ENCODE measurements at regions not wholly inside any gene's neighbourhood (a gene's known extent, or its start where the extent isn't known, plus 50 kb on each side); places are given as distances from the start of the nearest gene placed in this dataset.

DNA sequence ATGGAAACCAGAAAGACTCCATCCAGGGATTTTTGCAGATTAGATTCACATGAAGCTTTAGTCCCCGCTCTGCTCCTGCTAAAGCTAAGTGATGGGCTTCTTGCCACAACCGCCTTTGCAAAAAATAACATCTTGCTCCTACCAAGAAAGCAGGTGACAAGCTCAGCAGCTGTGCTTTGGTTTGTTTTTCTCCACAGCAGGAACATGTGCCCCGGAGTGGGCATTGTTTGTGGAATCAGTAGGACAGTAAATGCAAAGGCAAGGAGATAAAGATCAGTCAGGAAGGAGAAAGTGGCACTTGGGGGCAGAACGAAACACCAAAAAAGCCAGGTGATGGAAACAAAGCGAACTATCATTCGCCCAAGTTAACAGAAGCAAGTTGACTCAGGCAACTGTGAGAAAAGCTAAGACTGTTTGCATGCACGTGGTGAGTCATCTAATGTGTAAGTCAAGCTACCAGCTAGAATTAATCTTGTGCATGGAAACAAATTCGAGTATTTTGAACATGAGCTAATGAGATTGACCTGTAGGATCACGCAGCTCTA is 165.5 kb upstream of the PLXNC1 start:
- H3K27ac ChIP-seq (ENCODE audit: low read length) = no peak overlapping the region
- H3K9me2 ChIP-seq (replicated peaks; ENCODE audit: insufficient read depth, low read length) = 0 out of 2 replicates have a peak, but pooled peaks cover 4% of the 10 kb centered on the region
- DNase-seq = no peak

DNA sequence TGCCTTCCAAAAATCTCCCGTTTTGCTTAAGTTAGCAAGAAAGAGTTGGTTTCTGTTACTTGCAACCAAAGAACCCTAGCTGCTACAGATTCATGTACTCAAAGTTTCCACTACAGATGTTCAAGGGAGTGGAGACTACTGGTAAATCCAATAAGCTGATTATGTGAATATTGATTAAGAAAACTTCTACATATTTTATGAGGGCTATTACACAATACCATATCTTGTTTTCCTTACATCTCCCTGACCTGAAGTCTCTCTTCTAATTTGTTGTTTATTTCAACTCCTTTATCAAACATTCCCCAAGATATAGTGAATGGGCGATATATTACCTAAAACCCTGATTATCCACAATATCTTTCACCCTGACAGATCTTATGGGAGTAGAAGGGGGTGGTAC is 164.4 kb upstream of the PLXNC1 start:
- no peaks in the 10 kb centered on the region for H3K9me3 ChIP-seq (ENCODE audit: low read length)
- no peaks in the 10 kb centered on the region for H3K79me2 ChIP-seq (ENCODE audit: low read length)
- no peaks in the 10 kb centered on the region for H3K36me3 ChIP-seq (ENCODE audit: insufficient read depth, low read length)

More for the DNA sequence above, 165.5 kb upstream of the PLXNC1 start:
- no peaks in the 10 kb centered on the region for H3K79me2 ChIP-seq (ENCODE audit: low read length)
- H3K36me3 ChIP-seq (ENCODE audit: insufficient read depth, low read length) = no peaks in the 10 kb centered on the region
- H3K27me3 ChIP-seq (ENCODE audit: low read length) = no peaks in the 10 kb centered on the region
- no peak overlapping the region for H3K4me3 ChIP-seq (ENCODE audit: low read length)
- H3K4me1 ChIP-seq (ENCODE audit: low read length) = no peaks in the 10 kb centered on the region
- H3K4me2 ChIP-seq (ENCODE audit: low read depth, low read length, poor library complexity, severe bottlenecking) = no peak overlapping the region
- no peaks in the 10 kb centered on the region for H4K20me1 ChIP-seq (ENCODE audit: insufficient read depth, low read depth, low read length)
- H2AFZ ChIP-seq (ENCODE audit: low read length) = no peak overlapping the region
- no peak overlapping the region for H3K9ac ChIP-seq (ENCODE audit: low read length)
- no peaks in the 10 kb centered on the region for H3K9me3 ChIP-seq (ENCODE audit: low read length)

GRCh38 chr12:93989949-93990348 is 158.4 kb upstream of the PLXNC1 start:
- H2AFZ ChIP-seq (ENCODE audit: low read length) = no peak overlapping the region

More for the DNA sequence above, 164.4 kb upstream of the PLXNC1 start:
- Histone ChIP-seq H3K9me2 (replicated peaks; ENCODE audit: insufficient read depth, low read length) (0 out of 2 replicates have a peak, but pooled peaks cover 4% of the 10 kb centered on the region), H3K4me1 (ENCODE audit: low read length) (no peaks in the 10 kb centered on the region), H3K9ac (ENCODE audit: low read length) (no peak overlapping the region), H3K27ac (ENCODE audit: low read length) (no peak overlapping the region), H3K4me3 (ENCODE audit: low read length) (no peak overlapping the region), H2AFZ (ENCODE audit: low read length) (no peak overlapping the region), H4K20me1 (ENCODE audit: insufficient read depth, low read depth, low read length) (no peaks in the 10 kb centered on the region), H3K27me3 (ENCODE audit: low read length) (no peaks in the 10 kb centered on the region), H3K4me2 (ENCODE audit: low read depth, low read length, poor library complexity, severe bottlenecking) (no peak overlapping the region)
- DNase-seq = no peak

GRCh38 chr12:93990832-93991803 is 157.3 kb upstream of the PLXNC1 start:
- no peaks in the 10 kb centered on the region for H3K79me2 ChIP-seq (ENCODE audit: low read length)
- H3K9me2 ChIP-seq (replicated peaks; ENCODE audit: insufficient read depth, low read length) = 0 out of 2 replicates have a peak, but pooled peaks cover 4% of the 10 kb centered on the region
- H3K9ac ChIP-seq (ENCODE audit: low read length) = no peak overlapping the region
- H3K4me2 ChIP-seq (ENCODE audit: low read depth, low read length, poor library complexity, severe bottlenecking) = no peak overlapping the region
- no peak overlapping the region for H2AFZ ChIP-seq (ENCODE audit: low read length)
- peaks cover 8% of the 10 kb centered on the region; the same call in 1 of the 2 replicates for H3K4me1 ChIP-seq (ENCODE audit: low read length)
- no peak overlapping the region for H3K4me3 ChIP-seq (ENCODE audit: low read length)
- H4K20me1 ChIP-seq (ENCODE audit: insufficient read depth, low read depth, low read length) = no peaks in the 10 kb centered on the region
- no peaks in the 10 kb centered on the region for H3K27me3 ChIP-seq (ENCODE audit: low read length)
- no peak for DNase-seq
- no peaks in the 10 kb centered on the region for H3K9me3 ChIP-seq (ENCODE audit: low read length)
- no peak overlapping the region for H3K27ac ChIP-seq (ENCODE audit: low read length)
- H3K36me3 ChIP-seq (ENCODE audit: insufficient read depth, low read length) = no peaks in the 10 kb centered on the region

More at GRCh38 chr12:93989949-93990348, 158.4 kb upstream of the PLXNC1 start:
- no peak overlapping the region for H3K4me3 ChIP-seq (ENCODE audit: low read length)
- H3K4me2 ChIP-seq (ENCODE audit: low read depth, low read length, poor library complexity, severe bottlenecking) = no peak overlapping the region
- H4K20me1 ChIP-seq (ENCODE audit: insufficient read depth, low read depth, low read length) = no peaks in the 10 kb centered on the region
- no peak overlapping the region for H3K9ac ChIP-seq (ENCODE audit: low read length)
- H3K9me3 ChIP-seq (ENCODE audit: low read length) = no peaks in the 10 kb centered on the region
- H3K27ac ChIP-seq (ENCODE audit: low read length) = no peak overlapping the region
- no peak for DNase-seq
- no peaks in the 10 kb centered on the region for H3K27me3 ChIP-seq (ENCODE audit: low read length)
- no peaks in the 10 kb centered on the region for H3K36me3 ChIP-seq (ENCODE audit: insufficient read depth, low read length)
- 0 out of 2 replicates have a peak, but pooled peaks cover 4% of the 10 kb centered on the region for H3K9me2 ChIP-seq (replicated peaks; ENCODE audit: insufficient read depth, low read length)
- H3K79me2 ChIP-seq (ENCODE audit: low read length) = no peaks in the 10 kb centered on the region
- H3K4me1 ChIP-seq (ENCODE audit: low read length) = no peaks in the 10 kb centered on the region

DNA sequence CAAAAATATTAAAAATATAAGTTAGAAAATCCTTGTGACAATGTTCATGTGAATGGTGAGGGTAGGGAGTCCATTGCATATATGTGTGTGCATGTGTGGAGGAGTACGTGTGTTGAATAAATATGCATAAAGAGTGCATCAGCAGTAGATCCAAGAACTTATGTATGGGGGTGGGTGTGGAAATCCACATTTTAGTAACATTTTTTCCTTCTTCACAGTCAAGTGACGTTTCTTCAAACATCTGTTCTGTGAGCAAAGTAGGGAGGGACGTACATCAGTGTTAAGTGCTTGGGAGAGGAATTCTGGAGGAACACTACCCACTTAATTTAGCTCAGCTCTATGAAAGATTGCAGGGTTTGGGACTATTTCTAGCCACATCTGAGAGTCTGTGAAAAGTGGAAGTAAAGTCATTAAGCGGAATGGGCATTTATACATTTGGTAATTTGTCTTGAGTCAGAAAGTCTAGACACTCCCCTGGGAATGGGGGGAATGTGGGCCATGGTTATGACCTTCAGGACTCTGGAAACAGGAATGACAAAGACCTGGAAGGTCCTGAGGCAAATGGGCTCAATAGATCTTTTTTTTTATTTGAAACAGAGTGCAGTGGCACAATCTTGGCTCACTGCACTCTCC is 156.4 kb upstream of the PLXNC1 start:
- H3K36me3 ChIP-seq (ENCODE audit: insufficient read depth, low read length) = no peaks in the 10 kb centered on the region

DNA sequence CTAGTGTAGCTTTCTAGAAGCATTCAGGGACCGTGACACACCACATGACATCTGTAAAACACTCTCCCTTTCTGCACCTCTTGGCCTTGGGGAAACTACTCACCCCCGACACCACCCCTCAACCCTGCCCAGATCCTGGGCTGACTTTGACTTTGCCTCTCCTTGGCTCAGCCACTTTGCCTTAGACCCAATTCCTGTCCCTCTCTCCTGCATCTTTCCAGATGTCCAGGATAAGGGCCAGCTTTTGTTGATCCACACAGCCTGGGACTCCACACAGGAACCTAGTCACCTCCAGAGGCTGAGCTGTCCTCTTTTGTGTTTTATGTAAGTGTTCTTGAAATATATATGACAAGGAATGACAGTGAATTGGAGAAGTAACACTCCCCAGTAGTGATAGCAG is 153.7 kb upstream of the PLXNC1 start:
- no peak overlapping the region for H3K27ac ChIP-seq (ENCODE audit: low read length)
- no peak overlapping the region for H3K4me3 ChIP-seq (ENCODE audit: low read length)
- no peaks in the 10 kb centered on the region for H3K79me2 ChIP-seq (ENCODE audit: low read length)
- H2AFZ ChIP-seq (ENCODE audit: low read length) = no peak overlapping the region
- no peaks in the 10 kb centered on the region for H3K36me3 ChIP-seq (ENCODE audit: insufficient read depth, low read length)
- no peak overlapping the region for H3K4me2 ChIP-seq (ENCODE audit: low read depth, low read length, poor library complexity, severe bottlenecking)
- H3K9ac ChIP-seq (ENCODE audit: low read length) = no peak overlapping the region
- H4K20me1 ChIP-seq (ENCODE audit: insufficient read depth, low read depth, low read length) = no peaks in the 10 kb centered on the region
- H3K9me2 ChIP-seq (replicated peaks; ENCODE audit: insufficient read depth, low read length) = no peaks in the 10 kb centered on the region
- peaks cover 8% of the 10 kb centered on the region; the same call in 1 of the 2 replicates for H3K4me1 ChIP-seq (ENCODE audit: low read length)
- no peaks in the 10 kb centered on the region for H3K27me3 ChIP-seq (ENCODE audit: low read length)
- no peaks in the 10 kb centered on the region for H3K9me3 ChIP-seq (ENCODE audit: low read length)
- no peak for DNase-seq

More for the DNA sequence above, 156.4 kb upstream of the PLXNC1 start:
- Histone ChIP-seq H2AFZ (ENCODE audit: low read length) (no peak overlapping the region), H3K9me3 (ENCODE audit: low read length) (no peaks in the 10 kb centered on the region), H3K9me2 (replicated peaks; ENCODE audit: insufficient read depth, low read length) (no peaks in the 10 kb centered on the region), H3K4me2 (ENCODE audit: low read depth, low read length, poor library complexity, severe bottlenecking) (no peak overlapping the region), H3K27me3 (ENCODE audit: low read length) (no peaks in the 10 kb centered on the region), H3K79me2 (ENCODE audit: low read length) (no peaks in the 10 kb centered on the region), H3K4me1 (ENCODE audit: low read length) (peaks cover 8% of the 10 kb centered on the region; the same call in 1 of the 2 replicates), H3K27ac (ENCODE audit: low read length) (no peak overlapping the region), H3K4me3 (ENCODE audit: low read length) (no peak overlapping the region), H3K9ac (ENCODE audit: low read length) (no peak overlapping the region), H4K20me1 (ENCODE audit: insufficient read depth, low read depth, low read length) (no peaks in the 10 kb centered on the region)
- DNase-seq = no peak

GRCh38 chr12:93996321-93996720 is 152.1 kb upstream of the PLXNC1 start:
- DNase-seq = no peak
- Histone ChIP-seq H3K27me3 (ENCODE audit: low read length) (no peaks in the 10 kb centered on the region), H4K20me1 (ENCODE audit: insufficient read depth, low read depth, low read length) (no peaks in the 10 kb centered on the region), H3K4me3 (ENCODE audit: low read length) (no peak overlapping the region), H3K27ac (ENCODE audit: low read length) (no peak overlapping the region), H2AFZ (ENCODE audit: low read length) (no peak overlapping the region), H3K4me2 (ENCODE audit: low read depth, low read length, poor library complexity, severe bottlenecking) (no peak overlapping the region), H3K36me3 (ENCODE audit: insufficient read depth, low read length) (no peaks in the 10 kb centered on the region), H3K79me2 (ENCODE audit: low read length) (no peaks in the 10 kb centered on the region), H3K9me2 (replicated peaks; ENCODE audit: insufficient read depth, low read length) (no peaks in the 10 kb centered on the region), H3K9me3 (ENCODE audit: low read length) (no peaks in the 10 kb centered on the region), H3K4me1 (ENCODE audit: low read length) (peaks cover 8% of the 10 kb centered on the region; the same call in 1 of the 2 replicates), H3K9ac (ENCODE audit: low read length) (no peak overlapping the region)

- Histone ChIP-seq H3K9me3 (ENCODE audit: low read length) (no peaks in the 10 kb centered on the region), H3K9me2 (replicated peaks; ENCODE audit: insufficient read depth, low read length) (no peaks in the 10 kb centered on the region), H3K4me1 (ENCODE audit: low read length) (no peaks in the 10 kb centered on the region), H3K4me2 (ENCODE audit: low read depth, low read length, poor library complexity, severe bottlenecking) (no peak overlapping the region), H2AFZ (ENCODE audit: low read length) (no peak overlapping the region), H3K9ac (ENCODE audit: low read length) (no peak overlapping the region), H3K4me3 (ENCODE audit: low read length) (no peak overlapping the region), H3K79me2 (ENCODE audit: low read length) (no peaks in the 10 kb centered on the region), H4K20me1 (ENCODE audit: insufficient read depth, low read depth, low read length) (no peaks in the 10 kb centered on the region), H3K27me3 (ENCODE audit: low read length) (no peaks in the 10 kb centered on the region), H3K36me3 (ENCODE audit: insufficient read depth, low read length) (no peaks in the 10 kb centered on the region), H3K27ac (ENCODE audit: low read length) (no peak overlapping the region)
- no peak for DNase-seq
Measured at GRCh38 chr12:94001691-94002090, 146.7 kb upstream of the PLXNC1 start.
